Vagina (tissue), 2 donors: ENCODE measurements at regions not wholly inside any gene's neighbourhood (a gene's known extent, or its start where the extent isn't known, plus 50 kb on each side); places are given as distances from the start of the nearest gene placed in this dataset.

Source experiments
- POLR2A ChIP-seq, 2 donors: fragments of 450-650 bp; IDR thresholded peaks; one replicate each; pipeline ENCODE4 v1.6.1; 2017; ENCODE audit warnings: antibody characterized with exemption in 2 of 2, mild to moderate bottlenecking in 2 of 2, moderate library complexity in 2 of 2
- POLR2AphosphoS5 ChIP-seq, 2 donors: sonication (generic); formaldehyde crosslinking; IDR thresholded peaks; one replicate each; pipeline ENCODE4 v1.9.0; 2017; ENCODE audit warnings: antibody characterized with exemption in 2 of 2, mild to moderate bottlenecking in 2 of 2, low read depth in 1 of 2; ENCODE audit not compliant: insufficient read depth in 1 of 2

DNA sequence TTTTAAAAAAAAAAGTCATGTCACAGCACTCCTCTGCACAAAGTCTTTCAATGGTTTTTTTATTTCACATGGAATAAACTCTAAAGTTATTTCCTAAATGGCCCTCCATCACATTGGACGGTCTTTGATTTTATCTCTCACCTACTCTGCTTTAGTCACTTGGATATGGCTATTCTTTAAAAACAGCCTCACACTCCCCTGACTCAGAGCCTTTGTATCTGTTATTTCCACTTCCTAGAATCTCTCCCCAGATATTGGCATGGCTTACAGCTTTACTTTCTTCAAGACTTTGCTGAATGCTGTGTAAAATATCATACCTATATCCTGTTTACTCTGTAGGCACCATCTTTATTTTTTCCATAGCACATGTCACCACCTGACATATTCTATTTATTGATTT, 194.7 kb upstream of the MCHR2 start:
- TF ChIP-seq POLR2AphosphoS5 (IDR thresholded peaks at IDR 0.05; ENCODE audit: insufficient read depth in 1 of 2, low read depth in 1 of 2), result no peak
- no peak for TF ChIP-seq POLR2A (IDR thresholded peaks at IDR 0.05)
